OCI-LY1 (cell line): ENCODE measurements at regions not wholly inside any gene's neighbourhood (a gene's known extent, or its start where the extent isn't known, plus 50 kb on each side); places are given as distances from the start of the nearest gene placed in this dataset.

ENCODE experiments used
- H2AFZ ChIP-seq: fragments of 200-600 bp; sonication (generic), shearing (Covaris generic); 2 replicates; pipeline ENCODE4 v1.6.0; 2014; ENCODE audit warnings: antibody characterized with exemption, mild to moderate bottlenecking, low read length
- H3F3A ChIP-seq: fragments of 200-600 bp; sonication (generic), shearing (Covaris generic); 2 replicates; pipeline ENCODE4 v1.6.0; 2014; ENCODE audit warnings: mild to moderate bottlenecking, antibody characterized with exemption, low read length, moderate library complexity; ENCODE audit not compliant: insufficient read depth
- H3K27ac ChIP-seq: fragments of 200-600 bp; sonication (generic); 2 replicates; pipeline ENCODE4 v1.5.1; 2014; ENCODE audit warnings: low read length, mixed run types, mild to moderate bottlenecking, low read depth; ENCODE audit not compliant: poor library complexity, severe bottlenecking
- H3K27me3 ChIP-seq: fragments of 200-600 bp; sonication (generic); 2 replicates; pipeline ENCODE4 v1.6.0; 2014; ENCODE audit warnings: antibody characterized with exemption, mild to moderate bottlenecking, low read length, moderate library complexity; ENCODE audit not compliant: insufficient read depth
- H3K36me3 ChIP-seq: fragments of 200-600 bp; sonication (generic); 2 replicates; pipeline ENCODE4 v1.6.1; 2014; ENCODE audit warnings: mild to moderate bottlenecking, antibody characterized with exemption, low read length, moderate library complexity, mixed read lengths; ENCODE audit not compliant: insufficient read depth
- H3K4me1 ChIP-seq: fragments of 200-600 bp; sonication (generic); 2 replicates; pipeline ENCODE4 v1.5.1; 2014; ENCODE audit warnings: mild to moderate bottlenecking, low read length, moderate library complexity; ENCODE audit not compliant: insufficient read depth, severe bottlenecking
- H3K4me2 ChIP-seq: fragments of 200-600 bp; sonication (generic), shearing (Covaris generic); 2 replicates; pipeline ENCODE4 v1.6.1; 2014; ENCODE audit warnings: low read length
- H3K4me3 ChIP-seq: fragments of 200-600 bp; sonication (generic); 2 replicates; pipeline ENCODE4 v1.5.1; 2014; ENCODE audit warnings: low read length, low read depth, mild to moderate bottlenecking, mixed read lengths; ENCODE audit not compliant: poor library complexity, severe bottlenecking
- H3K79me2 ChIP-seq: fragments of 200-600 bp; shearing (Covaris generic); 2 replicates; pipeline ENCODE4 v1.6.1; 2016; ENCODE audit warnings: mixed run types, low read length, mixed read lengths; ENCODE audit not compliant: insufficient read depth
- H3K9ac ChIP-seq: fragments of 200-600 bp; sonication (generic), shearing (Covaris generic); 2 replicates; pipeline ENCODE4 v1.6.1; 2014; ENCODE audit warnings: mild to moderate bottlenecking, low read length, mixed read lengths
- H3K9me2 ChIP-seq: fragments of 200-600 bp; sonication (generic), shearing (Covaris generic); 2 replicates; pipeline ENCODE4 v1.6.1; 2014; ENCODE audit warnings: low read depth, mild to moderate bottlenecking, low read length, mixed read lengths
- H3K9me3 ChIP-seq: fragments of 200-600 bp; shearing (Covaris generic); 2 replicates; pipeline ENCODE4 v1.6.1; 2014; ENCODE audit warnings: low read length, mixed read lengths
- H4K20me1 ChIP-seq: fragments of 200-600 bp; sonication (generic), shearing (Covaris generic); 2 replicates; pipeline ENCODE4 v1.6.0; 2016; ENCODE audit warnings: mild to moderate bottlenecking, low read length; ENCODE audit not compliant: insufficient read depth
- CTCF ChIP-seq: fragments of 200-600 bp; sonication (generic), shearing (Covaris generic); IDR thresholded peaks from 2 replicates; pipeline ENCODE4 v1.5.1; 2017; ENCODE audit warnings: mild to moderate bottlenecking, antibody characterized with exemption, low read length, moderate library complexity, mixed read lengths
- EZH2 ChIP-seq: fragments of 200-600 bp; sonication (generic), shearing (Covaris generic); IDR thresholded peaks from 2 replicates; pipeline ENCODE4 v1.8.0; 2017; ENCODE audit warnings: borderline replicate concordance, mixed run types, mild to moderate bottlenecking, antibody characterized with exemption, low read length, moderate library complexity, mixed read lengths

- no peak for TF ChIP-seq CTCF
- no peak for TF ChIP-seq EZH2
- no peaks in the 10 kb centered on the region for H3K36me3 ChIP-seq
- H3K27ac ChIP-seq: no peak overlapping the region
- H3K4me3 ChIP-seq: no peak overlapping the region
- no peaks in the 10 kb centered on the region for H4K20me1 ChIP-seq
- H3K9ac ChIP-seq: no peak overlapping the region
- H3K79me2 ChIP-seq: no peaks in the 10 kb centered on the region
- H3K4me2 ChIP-seq: no peak overlapping the region
- H3K27me3 ChIP-seq: no peaks in the 10 kb centered on the region
- H3K4me1 ChIP-seq: no peaks in the 10 kb centered on the region
- no peaks in the 10 kb centered on the region for H3K9me3 ChIP-seq
- H3F3A ChIP-seq: no peaks in the 10 kb centered on the region
- no peaks in the 10 kb centered on the region for H3K9me2 ChIP-seq
- H2AFZ ChIP-seq: no peak overlapping the region
Observed at GRCh38 chr2:236795169-236795860, 225.7 kb downstream of the ACKR3 start.

- Histone ChIP-seq H3K27ac (no peak overlapping the region), H3K79me2 (no peaks in the 10 kb centered on the region), H3K9me2 (no peaks in the 10 kb centered on the region), H3K36me3 (no peaks in the 10 kb centered on the region), H3K9ac (no peak overlapping the region), H3K4me1 (no peaks in the 10 kb centered on the region), H3K27me3 (no peaks in the 10 kb centered on the region), H4K20me1 (no peaks in the 10 kb centered on the region), H3K4me2 (no peak overlapping the region), H3K4me3 (no peak overlapping the region), H2AFZ (no peak overlapping the region), H3F3A (no peaks in the 10 kb centered on the region), H3K9me3 (no peaks in the 10 kb centered on the region)
- TF ChIP-seq CTCF (no peak), EZH2 (no peak)
Observed at GRCh38 chr2:236795861-236796219, 226.2 kb downstream of the ACKR3 start.

GRCh38 chr2:236796236-236796635 is 226.6 kb downstream of the ACKR3 start:
- Histone ChIP-seq H2AFZ (no peak overlapping the region), H3K9me2 (no peaks in the 10 kb centered on the region), H3K27me3 (no peaks in the 10 kb centered on the region), H3F3A (no peaks in the 10 kb centered on the region), H3K36me3 (no peaks in the 10 kb centered on the region), H3K27ac (no peak overlapping the region), H3K4me2 (no peak overlapping the region), H3K9ac (no peak overlapping the region), H3K4me3 (no peak overlapping the region), H3K79me2 (no peaks in the 10 kb centered on the region), H3K4me1 (no peaks in the 10 kb centered on the region), H4K20me1 (no peaks in the 10 kb centered on the region), H3K9me3 (no peaks in the 10 kb centered on the region)
- TF ChIP-seq EZH2 (no peak), CTCF (no peak)
